G401.6 (cell line): ENCODE measurements at regions not wholly inside any gene's neighbourhood (a gene's known extent, or its start where the extent isn't known, plus 50 kb on each side); places are given as distances from the start of the nearest gene placed in this dataset.

Experiments
- FAIRE-seq: peaks from 2 replicates; lab custom pipeline; 2012; peaks lifted over from hg19 to GRCh38; lab: Jason Lieb, UNC

DNA sequence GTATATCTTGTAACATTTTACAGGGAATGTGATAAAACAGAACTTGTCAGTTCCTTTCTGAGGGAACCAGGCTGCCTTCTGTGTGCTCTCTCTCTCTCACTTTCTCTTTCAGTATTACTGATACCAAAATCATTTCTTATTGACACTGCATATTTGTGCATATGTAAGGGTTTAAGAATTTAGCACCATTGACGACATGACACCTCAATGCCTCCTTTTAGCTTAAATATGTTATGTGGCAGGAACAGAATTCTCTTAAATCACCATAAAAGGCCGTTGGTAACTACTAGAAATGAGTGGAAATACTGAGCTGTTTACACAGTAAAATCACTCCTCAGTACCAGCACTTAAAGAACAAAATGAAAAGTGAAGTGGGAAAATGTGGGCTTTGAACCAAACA lies 457.7 kb upstream of the SYT1 start:
- no peak for FAIRE-seq

DNA sequence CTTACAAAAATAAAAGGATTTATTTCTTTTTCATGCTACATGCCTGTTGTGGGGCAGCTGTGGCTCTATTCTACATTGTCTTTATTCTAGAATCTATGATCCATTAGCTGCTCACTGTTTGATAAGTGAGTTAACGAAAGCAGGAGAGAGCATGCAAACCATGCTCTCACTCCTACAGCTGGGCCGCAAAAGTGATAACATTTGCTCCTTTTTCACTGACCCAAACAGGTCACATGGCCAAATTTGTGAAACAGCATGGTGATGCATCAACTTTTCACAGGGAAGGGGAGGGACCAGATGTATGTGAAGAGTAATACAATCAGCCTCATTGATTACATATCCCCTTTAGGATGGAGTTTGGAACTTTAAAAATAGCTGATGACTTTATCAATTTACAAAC lies 456.9 kb upstream of the SYT1 start:
- no peak for FAIRE-seq

DNA sequence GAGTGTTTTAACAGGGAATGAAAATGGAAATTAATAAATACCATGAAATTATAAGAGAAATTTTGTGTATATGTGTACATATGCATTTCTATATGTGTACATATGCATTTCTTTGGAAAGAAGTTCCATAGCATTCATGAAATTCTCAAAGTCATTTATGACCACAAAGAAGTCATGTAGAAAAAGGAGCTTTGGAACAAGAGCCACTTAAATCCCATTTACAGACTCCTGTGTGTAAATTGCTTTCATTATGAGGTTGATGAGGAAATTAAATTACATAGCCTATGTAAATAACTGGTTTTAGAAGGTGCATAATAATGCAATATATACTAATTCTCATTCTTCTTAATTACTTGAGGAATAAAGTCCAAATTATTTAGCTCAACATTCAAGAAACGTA lies 450.5 kb upstream of the SYT1 start:
- no peak for FAIRE-seq

DNA sequence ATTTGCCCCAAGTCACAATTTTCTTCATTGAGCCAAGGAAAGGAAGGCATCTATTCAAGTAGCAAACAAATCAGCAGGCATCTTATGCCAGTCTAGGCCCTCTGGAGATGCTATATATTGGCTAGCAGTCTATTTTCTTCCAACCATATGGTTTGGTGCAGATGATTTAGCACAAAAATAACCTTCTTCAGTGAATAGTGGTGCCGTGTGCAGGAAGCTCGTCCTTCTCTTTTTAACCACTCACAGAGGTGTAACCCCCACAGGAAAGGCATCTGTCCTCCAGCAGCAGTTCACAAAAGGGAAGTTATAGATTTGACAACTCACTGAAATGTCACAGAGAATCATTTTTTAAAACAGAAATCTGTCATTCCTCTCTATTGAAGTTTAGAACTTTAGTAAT lies 445.7 kb upstream of the SYT1 start:
- FAIRE-seq: no peak

DNA sequence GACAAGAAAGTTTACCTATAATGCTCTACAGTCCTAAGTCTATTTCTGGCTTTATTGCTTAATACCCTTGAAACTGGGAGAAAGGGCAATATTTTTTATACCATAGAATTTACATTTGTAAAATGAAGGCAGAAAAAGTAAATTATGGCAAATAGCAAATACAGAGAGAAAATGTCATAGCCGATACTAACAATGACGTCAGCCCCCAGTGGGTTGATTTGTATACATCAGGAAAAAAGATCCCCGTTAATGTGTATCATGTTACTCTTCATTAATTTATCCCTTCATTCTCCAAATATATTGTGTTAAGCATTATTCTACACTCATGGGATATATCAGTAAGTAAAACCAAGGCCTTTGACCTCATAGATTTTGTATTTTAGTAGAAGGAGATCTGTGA lies 445.1 kb upstream of the SYT1 start:
- no peak for FAIRE-seq

DNA sequence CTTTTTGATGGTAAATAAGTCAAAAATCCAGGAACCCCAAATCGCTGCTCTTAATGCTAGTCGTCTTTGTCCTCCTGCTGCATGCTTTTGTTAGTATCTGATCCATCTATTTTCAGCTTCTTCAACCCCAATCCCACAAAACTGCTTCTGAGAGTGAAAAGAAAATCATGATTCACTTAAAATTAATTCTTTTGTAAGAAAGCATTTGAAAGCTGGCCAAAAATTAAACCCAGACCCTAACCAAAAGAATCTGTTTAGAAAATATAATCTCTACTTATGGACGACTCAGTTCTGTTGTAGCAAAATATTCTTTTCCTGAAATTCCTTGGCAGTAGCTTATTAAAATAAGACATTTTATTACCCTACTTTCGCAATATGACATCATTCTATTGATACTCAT lies 443.6 kb upstream of the SYT1 start:
- no peak for FAIRE-seq

DNA sequence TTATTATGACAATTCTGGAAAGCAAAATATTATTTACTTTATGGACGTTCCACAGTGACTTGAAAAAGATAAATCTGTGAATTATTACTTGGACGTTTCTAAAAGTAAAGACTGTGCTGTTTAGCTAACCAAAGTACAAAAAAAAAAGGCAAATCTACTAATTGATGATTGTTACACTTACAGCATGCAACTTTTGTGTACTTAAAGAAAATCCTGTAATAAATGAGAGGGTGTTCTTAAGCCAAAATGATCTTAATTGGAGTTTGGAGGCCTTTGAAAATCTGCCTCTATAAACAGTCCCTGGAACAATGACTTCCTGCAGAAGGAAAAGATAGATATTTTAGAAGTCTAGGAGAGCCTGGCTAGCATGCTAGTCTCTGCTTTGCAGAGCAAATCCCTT lies 434.0 kb upstream of the SYT1 start:
- FAIRE-seq: no peak

DNA sequence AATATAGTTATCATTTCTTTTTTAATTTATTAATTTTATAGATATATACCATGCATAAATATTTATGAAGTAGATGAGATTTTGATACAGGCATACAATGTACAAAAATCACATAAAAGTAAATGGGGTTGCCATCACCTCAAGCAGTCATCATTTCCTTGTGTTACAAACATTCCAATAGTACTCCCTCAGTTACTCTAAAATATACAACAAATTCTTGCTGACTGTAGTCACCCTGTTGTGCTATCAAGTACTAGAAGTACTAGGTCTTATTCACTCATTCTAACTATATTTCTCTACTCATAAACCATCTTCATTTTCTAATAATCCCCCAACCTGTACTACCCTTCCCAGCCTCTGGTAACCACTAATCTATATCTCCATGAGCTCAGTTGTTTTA lies 432.6 kb upstream of the SYT1 start:
- no peak for FAIRE-seq

DNA sequence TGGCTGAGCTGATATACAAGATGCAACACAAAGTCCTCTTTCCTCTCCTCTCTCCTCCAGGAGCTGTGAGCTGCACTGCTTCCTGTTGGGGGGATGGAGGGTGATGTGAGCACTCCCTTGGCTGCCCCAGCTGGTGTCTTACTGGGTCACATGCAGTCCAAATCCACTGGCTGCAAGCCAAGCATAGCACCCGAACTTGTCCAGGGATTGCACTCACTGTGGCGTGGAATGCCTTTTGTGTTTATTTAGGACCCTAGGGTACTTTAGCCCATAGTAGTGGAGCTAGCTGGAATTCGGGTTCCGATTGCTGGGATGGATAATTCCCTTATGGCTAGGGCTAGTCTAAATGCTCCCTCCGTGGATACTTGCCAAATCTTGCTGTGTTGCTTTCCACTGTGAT lies 424.9 kb upstream of the SYT1 start:
- FAIRE-seq: no peak

DNA sequence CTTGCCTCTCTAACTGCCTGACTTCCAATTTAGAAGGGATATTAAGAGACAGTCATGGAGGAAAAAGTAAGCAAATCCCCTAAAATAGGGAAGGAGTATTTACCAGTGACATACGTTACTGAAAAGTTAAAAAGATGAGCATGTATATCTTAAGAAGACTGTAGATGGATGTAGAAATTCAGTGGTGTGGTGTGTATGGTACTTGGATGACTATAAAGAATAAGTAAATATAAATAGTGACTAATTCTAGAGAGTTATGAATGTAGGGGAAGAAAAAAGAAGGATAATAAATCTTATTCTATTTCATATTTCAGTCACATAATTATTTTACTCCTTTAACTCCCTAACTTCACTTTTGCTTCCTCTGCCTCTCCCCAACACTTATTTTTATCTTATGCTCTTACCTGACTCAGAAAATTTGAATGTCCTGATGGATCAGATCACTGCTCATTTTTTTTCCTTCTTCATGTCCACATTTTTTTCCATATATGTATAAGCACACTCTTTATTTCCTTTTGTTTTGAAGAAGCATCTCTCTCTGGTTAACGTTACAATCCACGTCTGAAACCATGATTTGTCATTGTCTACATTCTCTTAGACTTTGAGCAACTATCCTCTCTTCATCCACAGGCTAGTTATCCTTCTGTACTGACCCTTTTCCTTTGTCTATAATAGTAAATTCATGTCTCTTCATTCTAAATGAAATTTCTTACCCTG lies 422.7 kb upstream of the SYT1 start:
- FAIRE-seq: no peak

DNA sequence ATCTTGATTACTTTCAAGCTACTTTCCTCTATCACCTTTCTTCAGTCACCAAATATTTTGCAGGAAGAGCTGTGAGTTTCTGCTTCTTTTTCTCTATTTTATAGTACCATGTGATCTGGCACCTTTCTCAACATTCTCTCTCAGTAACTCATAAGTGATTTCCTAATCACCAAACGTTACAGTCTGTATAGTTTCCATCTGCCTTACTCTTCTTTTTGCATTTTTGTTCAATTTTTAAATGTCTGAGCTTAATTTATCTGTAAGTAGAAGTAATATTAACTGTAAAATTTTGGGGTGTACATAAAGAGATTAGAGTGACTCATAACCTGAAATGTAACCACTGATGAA lies 422.1 kb upstream of the SYT1 start:
- FAIRE-seq: no peak

DNA sequence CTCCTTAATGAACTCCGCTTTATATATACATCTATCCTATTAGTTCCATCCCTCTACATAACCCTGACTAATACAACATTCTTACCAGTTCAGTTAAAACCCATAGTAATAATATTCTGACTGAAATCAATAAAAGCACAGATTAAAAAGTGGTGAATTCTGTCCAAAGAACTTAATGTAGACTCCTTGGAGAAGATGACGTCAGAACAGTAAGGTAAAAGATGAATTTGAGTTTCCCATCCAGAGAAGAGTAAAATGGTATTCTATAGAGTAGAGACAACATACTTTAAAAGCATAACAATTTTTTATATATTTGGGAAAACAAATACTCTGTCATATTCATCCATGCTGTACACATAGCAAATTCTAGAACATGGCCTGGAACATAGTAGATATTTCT lies 418.0 kb upstream of the SYT1 start:
- FAIRE-seq: no peak

DNA sequence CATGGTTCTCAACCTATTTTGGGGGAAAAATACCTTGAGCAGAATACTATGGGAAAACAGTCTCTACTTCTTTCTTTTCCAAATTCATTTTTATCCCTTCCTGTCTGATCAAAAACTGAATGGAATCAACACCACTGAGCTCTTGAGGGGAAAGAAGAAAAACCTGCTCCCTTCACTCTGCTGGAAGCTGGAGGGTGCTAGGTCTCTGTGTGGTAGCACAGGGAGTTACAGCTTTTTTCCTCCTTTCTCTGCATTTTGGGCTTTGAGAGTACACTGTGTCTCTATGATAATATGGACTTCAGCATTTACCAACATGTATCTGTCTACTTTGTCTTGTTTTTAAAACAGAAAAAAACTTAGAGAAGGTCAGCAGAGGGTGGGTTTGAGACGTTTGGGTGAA lies 417.2 kb upstream of the SYT1 start:
- FAIRE-seq: no peak

DNA sequence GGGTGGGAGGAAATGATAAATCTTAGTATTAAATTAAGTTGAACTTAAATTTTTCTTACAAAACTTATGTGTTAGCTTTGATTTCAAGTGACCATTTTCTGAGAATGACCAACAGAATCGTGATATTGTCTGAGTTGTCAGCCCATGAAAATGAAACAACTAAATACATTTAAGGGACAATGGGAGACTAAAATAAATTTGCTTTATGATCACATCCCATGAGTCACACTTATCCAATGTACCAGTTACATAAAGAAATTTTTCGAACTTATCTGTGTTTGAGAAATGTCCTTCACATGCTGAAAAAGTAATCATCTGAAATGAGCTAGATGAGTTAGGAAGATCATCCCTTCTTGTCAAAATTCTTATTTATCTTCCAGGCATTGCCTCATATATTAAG lies 415.9 kb upstream of the SYT1 start:
- FAIRE-seq: no peak

DNA sequence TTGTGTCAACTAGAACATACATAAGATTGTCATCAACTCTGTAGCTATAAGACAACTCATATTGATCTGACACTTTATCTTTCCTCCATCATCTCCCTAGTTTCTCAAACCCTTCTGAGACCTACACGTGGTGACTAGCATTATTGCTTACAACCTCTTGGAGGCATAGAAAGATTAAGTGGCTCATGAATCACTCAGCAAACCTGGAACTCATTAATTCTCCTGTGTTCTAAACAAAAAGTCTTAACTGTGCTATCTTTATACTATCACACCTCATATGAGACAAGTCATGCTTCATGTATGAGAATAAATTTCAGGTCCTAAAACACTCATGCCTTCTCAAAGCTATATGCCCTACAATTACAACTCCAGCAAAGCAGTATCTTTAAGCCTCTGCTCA lies 408.6 kb upstream of the SYT1 start:
- FAIRE-seq: no peak

DNA sequence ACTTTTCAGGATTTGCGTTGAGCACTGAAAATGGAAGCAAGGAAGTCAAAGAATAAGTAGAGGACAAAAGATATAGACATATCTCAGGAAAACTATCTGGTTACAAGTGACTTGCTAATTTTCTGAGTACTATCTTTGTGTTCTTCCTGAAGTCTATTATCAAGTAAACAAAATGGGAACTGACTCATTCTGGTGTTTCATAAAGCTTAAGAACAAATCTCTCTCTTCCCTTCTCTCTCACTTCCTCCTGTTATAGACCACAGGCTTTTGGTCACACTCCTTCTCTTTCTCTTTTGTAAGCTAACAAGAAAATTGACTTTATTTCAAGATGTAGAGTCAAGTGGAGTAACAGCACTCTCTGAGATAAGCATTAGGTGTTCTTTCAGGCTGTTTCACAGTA lies 406.6 kb upstream of the SYT1 start:
- no peak for FAIRE-seq

DNA sequence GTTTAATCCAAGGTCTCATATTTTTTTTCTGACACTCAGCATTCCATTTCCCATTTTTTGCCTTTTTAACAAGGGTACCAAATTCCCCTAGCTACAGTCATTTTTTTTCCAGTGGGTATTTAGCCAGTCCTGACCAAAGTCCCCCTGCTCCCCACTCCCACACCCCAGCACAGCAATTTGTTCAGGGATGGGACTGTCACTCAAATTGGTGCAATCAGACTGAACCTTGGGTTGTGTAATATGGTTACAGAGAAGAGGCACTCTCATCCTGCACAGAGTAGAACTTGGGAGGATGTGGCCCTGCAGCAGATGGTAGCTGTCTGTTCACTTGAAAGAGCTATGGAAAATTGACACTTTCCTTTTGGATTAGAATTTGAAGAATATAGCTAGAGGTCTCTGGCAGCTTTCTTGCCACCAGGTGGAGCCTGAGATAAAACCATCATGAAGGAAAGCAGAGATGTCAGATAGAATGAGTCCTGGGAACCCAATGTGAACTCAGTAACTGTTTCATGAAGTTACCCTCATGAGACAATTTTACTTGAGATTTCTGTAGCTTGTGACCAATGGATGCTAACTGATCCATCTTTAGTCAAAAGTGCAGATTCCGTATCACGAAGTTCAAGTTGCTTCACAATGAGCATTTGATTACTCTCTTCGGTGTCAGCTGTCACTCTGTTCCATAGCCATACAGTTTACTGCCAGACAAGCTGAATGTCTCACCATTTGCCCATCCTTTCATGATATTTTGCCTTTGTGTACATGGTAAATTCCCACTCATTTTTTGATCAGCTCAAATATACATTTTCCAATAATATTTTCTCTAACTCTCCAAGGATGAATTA lies 394.0 kb upstream of the SYT1 start:
- no peak for FAIRE-seq

DNA sequence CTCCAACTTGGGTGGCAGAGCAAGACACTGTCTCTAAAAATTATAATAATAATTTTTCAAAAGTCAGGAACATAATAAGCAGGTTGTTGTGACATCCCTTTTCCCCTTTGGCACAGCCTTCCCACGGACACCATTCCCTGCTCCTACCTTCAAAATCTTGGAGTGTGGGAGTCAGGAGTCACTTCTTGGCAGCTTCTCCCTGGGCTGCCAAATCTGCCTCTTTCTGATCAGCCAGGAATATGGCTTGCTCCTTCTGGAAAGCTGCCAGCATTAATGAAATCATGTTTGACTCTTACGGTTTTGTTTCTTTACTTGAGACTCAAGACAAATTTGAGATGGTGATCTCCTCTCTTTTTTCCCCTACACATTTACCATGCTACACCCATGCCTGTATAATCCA lies 391.4 kb upstream of the SYT1 start:
- FAIRE-seq: no peak

DNA sequence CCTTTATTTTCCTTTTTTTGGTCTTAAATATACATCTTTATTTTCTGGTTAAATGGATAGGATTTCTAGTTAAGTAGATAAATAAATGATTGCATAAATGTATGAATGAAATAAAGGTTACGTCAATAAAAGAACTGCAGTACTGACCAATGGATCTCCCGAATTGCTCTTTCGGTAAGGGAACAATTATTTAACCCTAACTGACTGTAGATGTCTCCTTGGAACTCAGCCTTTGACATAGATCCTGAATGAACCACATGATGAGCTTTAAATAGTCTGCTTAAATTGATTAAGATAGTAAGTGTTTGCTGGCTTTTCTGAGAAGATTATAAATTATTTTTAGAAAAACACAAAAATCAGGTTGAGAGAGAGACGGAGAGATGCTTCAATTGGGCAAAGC lies 391.0 kb upstream of the SYT1 start:
- no peak for FAIRE-seq

DNA sequence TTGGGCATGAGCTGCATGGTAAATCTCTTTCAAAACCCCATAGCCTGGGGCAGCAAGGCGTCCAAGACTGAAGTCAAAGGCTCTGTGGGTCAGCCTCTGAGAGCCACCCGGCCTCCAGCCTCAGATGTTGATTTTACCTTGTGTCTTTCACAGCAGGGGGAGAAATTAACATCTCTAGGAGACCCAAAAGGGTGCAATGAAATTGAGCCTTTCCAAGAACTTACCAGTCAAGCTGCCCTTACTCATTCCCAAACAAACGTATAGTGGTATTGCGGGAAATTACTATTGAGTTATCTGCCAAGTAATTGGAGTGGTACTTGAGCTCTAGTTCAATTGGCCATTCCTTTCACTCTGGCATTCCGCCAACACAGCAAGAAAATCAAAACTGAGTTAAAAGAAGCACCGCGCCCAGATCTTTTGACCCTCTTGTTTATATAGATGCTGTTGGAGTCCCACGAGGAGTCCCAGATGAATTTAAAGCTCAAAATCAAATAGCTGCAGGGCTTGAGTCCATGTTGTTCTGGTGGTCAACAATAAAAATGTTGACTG lies 380.7 kb upstream of the SYT1 start:
- FAIRE-seq: no peak

DNA sequence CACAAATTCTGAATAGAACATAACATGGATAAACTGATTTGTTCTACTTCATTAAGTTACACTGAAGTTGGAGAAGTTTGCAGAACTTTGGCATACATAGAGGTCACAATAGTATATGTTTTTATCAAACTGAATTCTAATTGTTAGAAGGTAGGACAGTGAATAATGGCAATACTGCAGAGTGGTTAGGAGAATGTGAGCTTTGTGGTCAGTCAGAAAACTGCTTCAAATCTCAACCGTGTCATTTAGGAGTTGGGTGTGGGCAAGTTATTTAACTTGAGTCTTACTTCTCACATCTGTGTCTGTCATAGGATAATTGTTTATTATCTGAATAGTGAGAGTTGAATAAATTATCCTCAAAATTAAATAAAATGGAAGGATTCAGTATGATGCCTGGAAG lies 374.6 kb upstream of the SYT1 start:
- FAIRE-seq: no peak

DNA sequence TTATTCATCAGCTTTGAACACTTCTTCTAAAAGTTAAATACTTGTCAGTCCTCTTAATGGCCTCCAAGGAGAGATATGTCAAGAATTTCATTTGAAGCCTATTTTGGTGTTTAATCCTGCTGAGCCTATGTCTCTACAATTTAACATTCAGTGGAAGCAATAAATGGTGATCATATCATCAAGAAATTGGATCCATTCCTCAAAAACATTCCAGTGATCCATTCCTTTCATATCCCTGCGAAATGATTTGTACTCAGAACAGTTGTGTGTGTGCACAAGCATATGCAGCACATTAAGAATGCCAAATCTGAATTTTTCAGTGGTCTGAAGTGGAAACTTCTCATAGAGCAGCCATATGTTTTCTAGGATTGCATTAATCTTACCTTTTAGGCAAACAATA lies 373.7 kb upstream of the SYT1 start:
- no peak for FAIRE-seq

DNA sequence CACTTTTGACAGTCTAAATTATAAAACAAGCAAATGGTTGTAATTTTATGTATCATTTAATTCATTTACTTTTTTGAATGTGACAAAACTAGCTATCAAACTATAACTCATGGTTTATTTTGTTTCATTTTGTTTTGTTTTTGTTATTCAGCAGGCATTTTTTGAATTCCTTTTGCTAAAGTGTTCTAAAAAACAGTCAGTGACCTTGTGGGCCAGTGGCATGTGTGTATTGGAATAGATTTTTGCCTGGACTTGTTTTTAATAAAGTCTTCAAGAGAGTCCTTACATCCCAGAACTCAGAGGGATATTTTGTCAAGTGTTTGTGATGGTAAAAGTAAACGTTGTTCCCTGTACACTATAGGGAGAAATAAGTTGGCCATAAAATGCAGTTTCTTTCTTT lies 369.7 kb upstream of the SYT1 start:
- no peak for FAIRE-seq

DNA sequence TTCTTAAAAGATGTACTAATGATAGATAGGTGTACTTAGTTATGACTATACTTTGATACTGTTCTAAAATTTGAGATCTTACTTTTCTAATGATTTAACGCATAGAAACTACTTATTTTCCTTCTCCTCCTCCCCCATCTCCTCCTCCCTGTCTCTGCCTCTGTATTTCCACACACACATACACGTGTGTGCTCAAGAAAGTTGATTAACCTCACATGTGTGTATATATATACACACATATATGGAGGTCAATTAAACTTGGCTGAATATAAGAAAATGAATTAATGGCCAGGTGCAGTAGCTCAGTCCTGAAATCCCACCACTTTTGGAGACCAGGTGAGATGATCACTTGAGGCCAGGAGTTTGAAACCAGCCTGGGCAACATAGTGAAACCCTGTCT lies 362.7 kb upstream of the SYT1 start:
- FAIRE-seq: no peak
